HAP-1 (cell line): ENCODE measurements at regions not wholly inside any gene's neighbourhood (a gene's known extent, or its start where the extent isn't known, plus 50 kb on each side); places are given as distances from the start of the nearest gene placed in this dataset.

Experiments used
- DNase-seq, 2 experiments: peaks; one replicate each; pipeline ENCODE4 v3.0.0-alpha.2; 2016 to 2020; ENCODE audit warnings: low spot score in 2 of 2
- H3K27me3 ChIP-seq: fragments of 250-450 bp; sonication (Bioruptor Pico); 2 replicates; pipeline ENCODE4 v1.5.1; 2020; ENCODE audit warnings: low read depth, mild to moderate bottlenecking, moderate library complexity
- H3K36me3 ChIP-seq: fragments of 250-450 bp; sonication (Bioruptor Pico); replicated peaks from 2 replicates; pipeline ENCODE4 v1.5.1; 2020; ENCODE audit warnings: mild to moderate bottlenecking
- H3K4me1 ChIP-seq: fragments of 250-450 bp; sonication (Bioruptor Pico); 2 replicates; pipeline ENCODE4 v1.5.1; 2020; ENCODE audit warnings: mild to moderate bottlenecking
- H3K4me3 ChIP-seq: fragments of 250-450 bp; sonication (Bioruptor Pico); 2 replicates; pipeline ENCODE4 v1.5.1; 2020; ENCODE audit warnings: mild to moderate bottlenecking, moderate library complexity
- H3K9me3 ChIP-seq: fragments of 250-450 bp; sonication (Bioruptor Pico); 2 replicates; pipeline ENCODE4 v1.5.1; 2020; ENCODE audit warnings: mild to moderate bottlenecking, moderate library complexity
- in situ Hi-C: fragments of 300-500 bp; cut with MboI; formaldehyde crosslinking; loops from 3 replicates; pipeline ENCODE4 v1.14.3; 2020; ENCODE audit warnings: low sequenced_read_pairs, inconsistent platforms, mixed read lengths

DNA sequence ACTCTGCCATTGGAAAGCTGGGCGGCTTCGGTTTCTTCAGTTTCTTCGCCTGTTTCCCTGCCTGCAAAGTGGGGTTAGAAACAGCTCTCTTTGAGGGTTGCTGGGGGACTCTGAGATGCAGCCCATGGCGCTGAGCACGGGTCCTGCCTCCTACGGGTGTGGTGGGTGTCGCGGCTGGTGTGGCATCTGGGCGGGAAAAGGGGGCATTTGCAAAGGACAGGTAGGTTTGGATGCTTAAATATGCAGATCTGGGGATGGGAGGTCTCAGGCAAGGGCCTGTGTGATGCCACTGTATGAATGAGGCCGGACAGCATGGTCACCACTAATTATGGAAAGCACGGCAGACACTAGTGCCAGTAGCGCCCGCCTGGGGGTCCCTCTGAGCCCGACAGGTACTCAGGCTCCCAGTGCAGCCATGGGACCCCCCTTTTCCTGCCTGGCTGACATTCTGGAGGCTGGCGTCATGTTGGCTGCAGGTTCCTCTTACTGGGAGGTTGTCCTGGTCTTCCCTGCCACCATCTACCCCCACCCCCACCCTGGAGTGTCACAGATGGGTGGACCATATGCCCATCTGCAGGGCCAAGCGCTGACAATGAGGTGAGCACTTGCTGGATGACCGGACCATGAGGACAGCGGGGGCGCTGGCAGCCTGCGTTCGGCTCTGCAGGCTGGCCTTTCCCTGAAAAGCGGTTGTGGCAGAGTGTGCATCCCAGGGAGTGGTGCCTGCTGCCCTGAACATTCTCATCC, 237.7 kb downstream of the SEC14L1 start:
- no peak for DNase-seq
- no peaks in the 10 kb centered on the region for H3K9me3 ChIP-seq
- no peaks in the 10 kb centered on the region for H3K27me3 ChIP-seq
- H3K4me1 ChIP-seq, result peaks cover 6% of the 10 kb centered on the region; the same call in 1 of the 2 replicates
- no peak overlapping the region for H3K4me3 ChIP-seq
- in situ Hi-C loops, result no loop called here
- H3K36me3 ChIP-seq, result no peaks in the 10 kb centered on the region

DNA sequence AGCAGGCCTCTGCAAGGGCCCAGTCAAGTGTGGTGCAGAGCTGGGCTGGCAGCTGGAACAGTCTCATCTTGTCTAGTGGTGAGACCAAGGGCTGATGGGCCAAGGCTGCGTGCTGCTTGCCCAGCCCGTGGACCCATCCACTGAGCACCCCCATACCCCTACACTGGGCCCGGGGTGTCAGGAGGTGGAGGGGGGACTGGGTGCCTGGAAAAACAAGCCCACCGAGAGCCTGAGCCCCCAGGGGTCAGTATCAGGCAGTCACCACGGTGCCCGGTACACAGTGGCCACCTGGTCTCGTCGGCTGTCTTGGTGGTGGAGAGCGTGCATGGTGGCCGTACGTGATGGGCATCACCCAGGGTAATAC, 238.3 kb downstream of the SEC14L1 start:
- DNase-seq, result no peak
- H3K4me3 ChIP-seq, result no peak overlapping the region
- no peaks in the 10 kb centered on the region for H3K9me3 ChIP-seq
- H3K36me3 ChIP-seq, result no peaks in the 10 kb centered on the region
- H3K27me3 ChIP-seq, result no peaks in the 10 kb centered on the region
- peaks cover 6% of the 10 kb centered on the region; the same call in 1 of the 2 replicates for H3K4me1 ChIP-seq
- in situ Hi-C loops, result no loop called here

DNA sequence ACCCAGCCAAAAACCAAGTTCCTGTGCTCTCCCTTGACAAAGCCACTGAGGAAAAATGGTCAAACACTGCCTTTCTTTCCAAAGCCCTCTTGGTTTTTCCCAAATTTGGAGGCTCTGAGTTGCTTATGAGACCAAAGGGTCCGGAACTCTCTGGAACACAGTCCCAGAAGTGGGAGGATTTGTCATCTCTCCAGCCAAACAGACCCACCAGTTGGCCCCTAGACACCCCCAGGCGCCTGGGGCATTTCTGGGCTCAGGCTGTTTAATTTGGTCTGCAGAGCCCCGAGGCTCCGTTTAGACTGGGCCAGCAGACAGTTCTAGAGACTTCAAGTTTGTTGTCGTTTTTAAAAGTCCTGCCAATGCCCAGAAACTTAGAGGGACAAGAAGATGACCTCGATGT, 239.1 kb downstream of the SEC14L1 start:
- in situ Hi-C loops, result no loop called here
- H3K4me3 ChIP-seq, result no peak overlapping the region
- no peaks in the 10 kb centered on the region for H3K36me3 ChIP-seq
- no peak for DNase-seq
- no peaks in the 10 kb centered on the region for H3K27me3 ChIP-seq
- peaks cover 6% of the 10 kb centered on the region; the same call in 1 of the 2 replicates for H3K4me1 ChIP-seq
- H3K9me3 ChIP-seq, result no peaks in the 10 kb centered on the region

DNA sequence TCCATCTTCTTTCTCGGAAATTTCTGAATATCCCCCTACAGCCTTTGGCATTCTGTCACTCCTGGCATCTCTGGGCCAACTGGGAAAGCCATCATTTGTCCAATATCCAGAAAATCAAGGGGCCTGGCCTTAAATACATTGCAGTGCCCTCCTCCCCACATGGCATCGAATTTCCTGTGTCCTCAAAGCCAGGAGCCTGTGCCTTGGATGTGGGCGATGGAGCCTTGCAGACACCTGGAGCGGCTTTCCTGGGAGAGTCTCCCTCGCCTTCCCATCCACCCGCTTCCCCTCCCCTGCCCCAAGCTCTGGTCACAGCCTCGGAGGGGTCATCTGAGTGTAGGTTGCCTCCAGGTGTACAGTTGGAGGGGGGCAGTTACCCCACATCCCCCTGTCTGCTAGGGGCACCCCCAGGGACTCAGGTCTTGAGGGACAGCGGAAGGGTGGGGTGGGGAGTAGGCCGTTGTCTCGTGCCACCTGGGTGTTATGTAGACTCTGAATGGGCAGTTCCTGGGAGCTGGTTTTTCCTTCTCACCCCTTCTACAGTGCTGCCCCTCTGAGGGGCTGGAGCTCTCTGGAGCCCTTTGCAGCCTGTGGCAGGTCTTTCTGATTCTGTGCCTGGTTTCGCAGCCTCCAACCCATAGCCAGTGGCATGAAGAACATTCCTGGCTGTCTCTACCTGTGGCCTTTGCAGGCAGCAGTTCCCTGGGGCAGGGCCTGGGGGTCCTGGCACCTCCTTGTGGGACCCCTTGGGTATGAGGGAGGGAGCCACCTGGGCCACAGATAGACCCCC, 239.8 kb downstream of the SEC14L1 start:
- DNase-seq, result no peak
- in situ Hi-C loops, result no loop called here
- no peaks in the 10 kb centered on the region for H3K9me3 ChIP-seq
- no peaks in the 10 kb centered on the region for H3K36me3 ChIP-seq
- H3K4me1 ChIP-seq, result peaks cover 6% of the 10 kb centered on the region; the same call in 1 of the 2 replicates
- no peak overlapping the region for H3K4me3 ChIP-seq
- no peaks in the 10 kb centered on the region for H3K27me3 ChIP-seq

DNA sequence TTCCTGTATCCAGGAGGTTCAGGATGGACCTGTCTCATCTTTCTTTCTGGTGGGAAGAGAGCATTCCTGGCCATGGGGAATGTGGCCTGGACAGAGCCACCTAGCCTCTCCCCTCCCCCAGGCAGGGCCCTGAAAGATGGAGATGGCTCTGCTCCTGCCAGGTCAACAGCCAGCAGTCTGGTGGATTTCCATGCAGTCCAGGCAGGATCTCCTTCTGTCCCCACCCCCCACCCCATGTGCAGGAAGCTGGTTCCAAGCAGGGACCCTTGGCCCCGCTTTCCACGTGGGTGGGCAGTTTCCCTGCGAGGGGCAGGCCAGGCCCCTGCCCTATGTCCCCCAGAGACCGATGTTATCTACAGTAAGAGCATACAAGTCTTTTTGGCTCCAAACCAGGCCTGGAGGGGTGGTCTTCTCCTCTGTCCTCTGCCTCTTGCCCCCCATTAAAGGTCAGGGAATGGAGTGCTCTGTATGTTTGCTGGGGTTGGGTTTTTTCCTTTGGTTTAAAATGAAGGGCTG, 240.5 kb downstream of the SEC14L1 start:
- no peaks in the 10 kb centered on the region for H3K36me3 ChIP-seq
- H3K4me3 ChIP-seq, result no peak overlapping the region
- in situ Hi-C loops, result no loop called here
- no peaks in the 10 kb centered on the region for H3K9me3 ChIP-seq
- no peaks in the 10 kb centered on the region for H3K27me3 ChIP-seq
- no peak for DNase-seq
- H3K4me1 ChIP-seq, result peaks cover 6% of the 10 kb centered on the region; the same call in 1 of the 2 replicates

DNA sequence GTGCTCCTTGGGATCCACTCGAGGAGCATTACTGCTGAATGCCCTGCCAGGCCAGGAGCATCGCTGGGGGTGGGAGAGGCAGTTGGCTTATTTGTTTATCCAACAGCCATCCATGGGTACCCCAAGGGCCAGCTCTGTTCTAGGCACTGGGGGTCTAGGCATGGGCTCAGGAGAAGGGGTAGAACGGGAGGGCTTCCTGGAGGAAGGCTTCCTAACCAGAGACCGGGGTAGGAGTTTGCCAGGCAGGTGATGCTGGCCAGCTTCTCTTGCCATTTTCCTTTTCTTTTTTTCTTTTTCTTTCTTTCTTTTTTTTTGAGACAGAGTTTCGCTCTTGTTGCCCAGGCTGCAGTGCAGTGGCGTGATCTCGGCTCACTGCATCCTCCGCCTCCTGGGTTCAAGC, 241.0 kb downstream of the SEC14L1 start:
- no peak overlapping the region for H3K4me3 ChIP-seq
- in situ Hi-C loops, result no loop called here
- no peak for DNase-seq
- H3K4me1 ChIP-seq, result peaks cover 6% of the 10 kb centered on the region; the same call in 1 of the 2 replicates
- no peaks in the 10 kb centered on the region for H3K36me3 ChIP-seq
- H3K9me3 ChIP-seq, result no peaks in the 10 kb centered on the region
- no peaks in the 10 kb centered on the region for H3K27me3 ChIP-seq

DNA sequence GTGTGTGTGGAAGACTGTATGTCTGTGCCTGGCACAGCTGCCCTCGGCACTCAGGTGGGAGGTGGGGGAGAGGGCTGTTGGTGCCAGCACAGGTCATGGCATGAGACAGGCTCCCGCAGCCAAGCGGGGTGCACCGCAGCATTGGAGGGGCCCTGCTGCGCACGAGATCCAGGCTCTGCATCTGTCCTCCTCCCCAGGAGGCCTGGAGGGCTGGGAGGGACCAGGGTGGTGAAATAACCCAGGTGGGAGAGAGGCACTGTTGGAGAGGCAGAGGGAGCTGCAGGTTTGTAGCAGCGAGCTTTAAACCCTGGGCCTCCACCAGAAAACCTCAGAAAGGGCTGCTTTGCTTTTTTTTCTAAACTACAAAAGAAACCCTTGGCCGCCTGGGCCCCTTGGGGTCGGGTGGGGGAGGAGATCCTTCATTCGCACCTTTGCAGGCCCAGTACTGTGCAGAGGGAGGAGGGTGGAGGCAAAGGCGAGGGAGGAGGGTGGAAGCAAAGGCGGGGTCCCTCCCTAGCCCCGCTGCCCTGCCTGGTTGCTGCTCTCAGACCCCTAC, 241.7 kb downstream of the SEC14L1 start:
- in situ Hi-C loops, result no loop called here
- no peak for DNase-seq
- Histone ChIP-seq H3K9me3 (no peaks in the 10 kb centered on the region), H3K4me1 (peaks cover 6% of the 10 kb centered on the region; the same call in 1 of the 2 replicates), H3K4me3 (no peak overlapping the region), H3K36me3 (no peaks in the 10 kb centered on the region), H3K27me3 (no peaks in the 10 kb centered on the region)

DNA sequence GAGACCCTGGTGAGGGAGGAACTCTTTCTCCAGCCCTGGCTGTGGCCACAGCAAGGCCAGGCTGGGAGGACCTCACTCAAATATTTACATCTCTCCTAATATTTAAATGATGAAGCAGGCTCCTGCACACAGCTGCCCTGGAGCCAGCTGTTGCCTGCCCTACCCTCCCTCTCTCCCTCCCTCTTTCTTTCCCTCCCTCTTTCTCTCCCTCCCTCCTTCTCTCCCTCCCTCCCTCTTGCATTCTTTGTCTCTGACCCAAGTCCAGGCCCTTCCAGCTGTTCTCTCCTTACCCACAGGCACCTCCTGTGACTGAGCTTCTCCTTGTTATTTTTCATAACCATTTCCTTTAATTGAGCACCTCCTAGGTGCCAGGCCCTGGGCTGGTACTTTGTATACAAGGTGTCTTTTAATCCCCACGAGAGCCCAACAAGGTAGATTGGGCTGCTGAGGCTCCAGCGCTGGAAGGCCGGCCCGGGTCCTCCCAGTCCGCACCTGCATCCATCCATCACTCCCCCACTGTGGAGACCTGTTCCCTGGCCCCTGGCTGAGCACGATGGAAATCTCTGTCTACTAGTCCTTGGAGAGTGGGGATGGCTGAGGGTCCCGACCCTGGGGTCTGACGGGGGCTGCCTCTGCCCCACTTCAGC, 242.3 kb downstream of the SEC14L1 start:
- H3K27me3 ChIP-seq, result no peaks in the 10 kb centered on the region
- in situ Hi-C loops, result no loop called here
- H3K4me3 ChIP-seq, result no peak overlapping the region
- DNase-seq, result no peak
- no peaks in the 10 kb centered on the region for H3K36me3 ChIP-seq
- no peaks in the 10 kb centered on the region for H3K9me3 ChIP-seq
- H3K4me1 ChIP-seq, result peaks cover 6% of the 10 kb centered on the region; the same call in 1 of the 2 replicates

DNA sequence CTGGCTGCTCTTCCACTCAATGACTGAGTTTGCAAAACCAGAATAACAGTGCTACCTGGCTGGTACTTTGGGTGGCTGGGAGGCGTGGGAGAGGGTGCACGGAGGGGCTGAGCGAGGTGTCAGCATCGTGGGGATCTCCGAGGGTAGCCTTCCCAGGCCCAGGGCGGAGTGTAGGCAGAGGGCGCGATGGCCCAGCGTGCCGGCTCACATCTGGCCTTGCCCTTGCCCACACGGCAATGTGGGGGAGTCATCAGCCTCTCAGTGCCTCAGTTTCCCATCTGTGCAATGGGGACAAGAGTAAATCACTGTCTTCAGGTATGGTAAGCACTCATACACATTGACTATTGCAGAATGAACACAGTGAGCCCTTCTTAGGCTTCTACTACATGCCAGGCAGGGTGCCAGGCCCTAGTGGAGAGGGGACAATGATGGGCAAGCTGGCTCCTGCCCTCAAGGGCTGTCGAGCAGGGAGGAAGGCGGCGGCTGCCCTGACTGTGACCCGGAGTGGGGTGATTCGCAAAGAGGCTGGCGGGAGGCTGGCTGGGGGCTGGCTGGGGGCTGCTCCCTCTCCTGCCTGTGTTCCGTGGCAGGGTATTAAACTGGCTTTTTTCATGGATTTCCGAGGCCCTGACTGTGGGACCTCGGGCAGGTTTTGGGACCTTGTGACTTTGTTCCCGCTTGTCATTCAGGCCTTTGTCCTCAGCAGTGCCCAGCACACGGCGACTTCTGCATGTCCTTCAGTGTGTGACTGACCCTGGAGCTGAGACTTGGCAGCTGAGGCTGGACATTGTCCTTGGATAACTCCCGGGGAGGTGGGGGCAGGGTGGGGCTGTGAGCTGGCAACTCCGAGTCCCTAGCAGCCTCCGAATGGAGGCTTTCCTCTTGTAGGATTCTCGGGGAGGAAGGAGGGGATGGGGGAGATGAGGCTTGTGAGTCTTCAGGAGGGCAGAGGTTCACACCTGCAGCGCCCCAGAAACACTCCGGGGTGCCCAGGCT, 243.1 kb downstream of the SEC14L1 start:
- Histone ChIP-seq H3K27me3 (no peaks in the 10 kb centered on the region), H3K9me3 (no peaks in the 10 kb centered on the region), H3K4me3 (no peak overlapping the region), H3K36me3 (no peaks in the 10 kb centered on the region), H3K4me1 (peaks cover 6% of the 10 kb centered on the region; the same call in 1 of the 2 replicates)
- in situ Hi-C loops, result no loop called here
- no peak for DNase-seq

DNA sequence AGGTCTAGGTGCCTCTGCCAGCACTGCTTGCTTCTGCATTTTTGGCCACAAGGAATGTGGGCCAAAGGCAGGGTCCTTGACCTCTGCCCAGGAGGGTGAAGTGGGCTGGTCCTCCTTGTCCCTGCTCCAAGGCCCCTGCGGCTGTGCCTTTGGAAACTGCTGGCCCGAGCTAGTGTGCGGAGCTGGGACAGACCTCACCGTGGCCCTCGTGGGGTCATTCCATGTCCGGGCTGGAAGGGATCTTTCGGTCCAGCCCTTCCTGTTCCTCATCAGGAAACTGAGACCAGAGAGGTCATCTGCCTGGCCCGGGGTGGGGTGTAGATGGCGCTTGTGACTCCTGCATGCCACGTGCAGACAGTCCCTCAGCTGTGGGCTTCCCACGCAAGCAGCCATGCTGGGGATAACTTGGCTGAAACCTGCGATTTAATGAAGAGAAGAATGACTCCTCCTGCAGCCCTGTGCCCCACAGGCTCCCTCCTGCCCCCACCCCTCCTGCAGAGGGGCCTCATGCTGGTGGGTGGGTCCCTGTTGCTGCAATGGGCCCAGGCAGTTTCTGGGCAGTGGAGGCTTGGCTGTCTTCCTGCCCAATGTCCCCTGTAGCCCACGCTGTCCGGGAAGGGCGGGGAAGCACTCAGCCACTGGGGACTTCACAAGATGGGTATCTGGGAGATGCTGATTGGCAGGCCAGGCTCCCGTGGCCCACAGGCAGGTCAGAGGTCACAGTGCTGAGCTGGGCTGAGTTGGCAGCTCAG, 245.2 kb downstream of the SEC14L1 start:
- DNase-seq, result no peak
- H3K4me1 ChIP-seq, result peaks cover 6% of the 10 kb centered on the region; the same call in 1 of the 2 replicates
- no peaks in the 10 kb centered on the region for H3K36me3 ChIP-seq
- H3K27me3 ChIP-seq, result no peaks in the 10 kb centered on the region
- in situ Hi-C loops, result no loop called here
- H3K4me3 ChIP-seq, result no peak overlapping the region
- no peaks in the 10 kb centered on the region for H3K9me3 ChIP-seq

DNA sequence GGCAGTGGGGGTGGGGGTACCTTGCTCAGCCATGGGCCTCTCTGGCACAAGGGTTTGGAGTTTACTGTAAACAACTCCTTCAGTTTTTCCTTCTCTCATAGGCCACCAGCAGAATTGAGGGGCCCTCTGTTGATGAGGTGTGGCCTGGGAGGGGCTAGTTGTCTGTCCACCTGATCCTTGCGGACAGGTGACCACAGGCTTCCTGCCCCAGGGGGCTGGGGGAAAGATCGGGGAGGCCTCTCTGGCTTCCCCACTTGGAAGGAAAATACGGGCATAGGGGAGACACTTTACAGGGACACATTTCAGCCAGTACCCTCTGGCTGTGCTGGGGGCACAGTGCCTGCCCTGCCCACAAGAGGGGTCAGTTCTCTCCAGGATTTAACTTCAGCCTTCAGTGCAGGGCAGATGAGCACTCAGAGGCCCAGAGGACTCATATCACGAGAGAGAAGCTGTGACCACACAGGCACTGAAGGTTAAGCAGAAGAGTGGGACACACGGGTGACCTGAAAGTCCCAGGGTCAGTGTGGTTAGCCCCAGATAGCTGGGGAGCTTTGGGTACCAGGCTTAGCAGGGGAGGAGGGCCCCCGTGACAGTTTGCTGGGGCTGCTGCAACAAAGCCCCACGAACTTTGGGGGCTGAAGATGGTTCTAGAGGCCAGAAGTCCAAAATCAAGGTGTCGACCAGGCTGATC, 245.9 kb downstream of the SEC14L1 start:
- no peak overlapping the region for H3K4me3 ChIP-seq
- H3K27me3 ChIP-seq, result no peaks in the 10 kb centered on the region
- H3K9me3 ChIP-seq, result no peaks in the 10 kb centered on the region
- H3K4me1 ChIP-seq, result peaks cover 13% of the 10 kb centered on the region
- DNase-seq, result no peak
- in situ Hi-C loops, result no loop called here
- no peaks in the 10 kb centered on the region for H3K36me3 ChIP-seq

DNA sequence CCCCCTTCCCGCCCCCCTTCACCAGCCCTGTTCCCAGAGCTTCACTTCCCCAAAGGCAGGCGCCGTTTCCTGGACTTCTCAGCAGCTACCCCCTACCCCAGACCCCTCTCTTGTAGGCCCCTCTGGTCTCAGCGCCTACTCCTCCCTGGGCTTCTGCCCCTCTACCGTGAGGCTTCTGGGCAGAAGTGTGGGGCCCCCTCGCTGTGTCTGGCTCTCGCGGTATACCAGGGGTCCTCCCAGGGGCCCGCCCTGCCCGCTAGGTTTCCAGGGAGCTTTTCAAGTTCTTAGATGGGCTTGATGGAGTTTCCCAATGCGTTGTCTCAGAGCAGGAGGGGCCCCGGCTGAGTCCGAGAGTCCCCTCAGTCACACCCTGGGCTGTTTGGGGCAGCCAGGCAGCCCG, 247.1 kb downstream of the SEC14L1 start:
- Histone ChIP-seq H3K36me3 (no peaks in the 10 kb centered on the region), H3K4me3 (no peak overlapping the region), H3K27me3 (no peaks in the 10 kb centered on the region), H3K4me1 (peaks cover 11% of the 10 kb centered on the region), H3K9me3 (no peaks in the 10 kb centered on the region)
- no peak for DNase-seq
- in situ Hi-C loops, result no loop called here
